NCI-H748 treated with DMSO at 0.1 percent for 48 hours (cell line): ENCODE measurements at regions not wholly inside any gene's neighbourhood (a gene's known extent, or its start where the extent isn't known, plus 50 kb on each side); places are given as distances from the start of the nearest gene placed in this dataset.

Source experiments
- DNase-seq: peaks from one replicate; lab custom pipeline; 2025; lab: John Stamatoyannopoulos, UW

GRCh38 chr4:32042486-32043247 lies 1322.5 kb downstream of the PCDH7 start:
- DNase-seq = no peak

GRCh38 chr4:32043248-32043633 lies 1323.1 kb downstream of the PCDH7 start:
- DNase-seq = no peak

GRCh38 chr4:32061916-32062315 lies 1341.7 kb downstream of the PCDH7 start:
- no peak for DNase-seq

GRCh38 chr4:32073542-32073941 lies 1353.4 kb downstream of the PCDH7 start:
- DNase-seq = no peak

- no peak for DNase-seq
Measured at GRCh38 chr4:32087211-32087610, 1367.0 kb downstream of the PCDH7 start.

- DNase-seq = no peak
Measured at GRCh38 chr4:32094987-32095386, 1374.8 kb downstream of the PCDH7 start.

- DNase-seq = no peak
Measured at GRCh38 chr4:32102896-32103295, 1382.7 kb downstream of the PCDH7 start.

GRCh38 chr4:32106767-32107166 lies 1386.6 kb downstream of the PCDH7 start:
- DNase-seq = no peak

GRCh38 chr4:32112891-32113290 lies 1392.7 kb downstream of the PCDH7 start:
- no peak for DNase-seq

- DNase-seq = no peak
Measured at GRCh38 chr4:32117693-32118092, 1397.5 kb downstream of the PCDH7 start.

GRCh38 chr4:32119907-32120306 lies 1399.7 kb downstream of the PCDH7 start:
- no peak for DNase-seq

GRCh38 chr4:32128549-32128948 lies 1408.4 kb downstream of the PCDH7 start:
- DNase-seq = no peak

- DNase-seq = no peak
Measured at GRCh38 chr4:32129967-32130366, 1409.8 kb downstream of the PCDH7 start.

GRCh38 chr4:32133141-32133540 lies 1413.0 kb downstream of the PCDH7 start:
- DNase-seq = no peak

- no peak for DNase-seq
Measured at GRCh38 chr4:32133734-32134133, 1413.6 kb downstream of the PCDH7 start.

GRCh38 chr4:32135642-32136041 lies 1415.5 kb downstream of the PCDH7 start:
- no peak for DNase-seq

GRCh38 chr4:32136081-32136787 lies 1416.1 kb downstream of the PCDH7 start:
- no peak for DNase-seq

GRCh38 chr4:32140636-32141035 lies 1420.5 kb downstream of the PCDH7 start:
- DNase-seq = no peak

- DNase-seq = no peak
Measured at GRCh38 chr4:32142075-32142474, 1421.9 kb downstream of the PCDH7 start.

GRCh38 chr4:32145987-32146386 lies 1425.8 kb downstream of the PCDH7 start:
- no peak for DNase-seq

GRCh38 chr4:32147446-32148085 lies 1427.4 kb downstream of the PCDH7 start:
- no peak for DNase-seq

GRCh38 chr4:32148111-32148666 lies 1428.0 kb downstream of the PCDH7 start:
- no peak for DNase-seq

GRCh38 chr4:32158961-32159360 lies 1438.8 kb downstream of the PCDH7 start:
- DNase-seq = no peak
